Mesenchymal stem cell (in vitro differentiated cells and primary cell): ENCODE measurements at regions not wholly inside any gene's neighbourhood (a gene's known extent, or its start where the extent isn't known, plus 50 kb on each side); places are given as distances from the start of the nearest gene placed in this dataset.
A peak's percentile ranks its signal among the peaks of the same experiment; 100 is the strongest.

Experiments used
- DNase-seq: peaks from one replicate; pipeline ENCODE4 v3.0.0-alpha.2; 2013
- H2AFZ ChIP-seq: one replicate; pipeline ENCODE4 v1.6.1; 2013; ENCODE audit warnings: low read depth, mild to moderate bottlenecking, control low read depth, inconsistent platforms, low read length, moderate library complexity
- H2AK5ac ChIP-seq: 2 replicates; pipeline ENCODE4 v1.6.1; 2013; ENCODE audit warnings: low read length, moderate library complexity, mild to moderate bottlenecking, inconsistent platforms; ENCODE audit not compliant: severe bottlenecking
- H2BK120ac ChIP-seq: one replicate; pipeline ENCODE4 v1.6.1; 2013; ENCODE audit warnings: low read depth, mild to moderate bottlenecking, inconsistent platforms, low read length, moderate library complexity
- H2BK12ac ChIP-seq, 2 experiments: one replicate each; pipeline ENCODE4 v1.6.1; 2013; ENCODE audit warnings: inconsistent platforms in 2 of 2, low read length in 2 of 2, mild to moderate bottlenecking in 2 of 2, moderate library complexity in 2 of 2, control low read depth in 1 of 2
- H2BK15ac ChIP-seq: one replicate; pipeline ENCODE4 v1.6.1; 2013; ENCODE audit warnings: mild to moderate bottlenecking, low read depth, inconsistent platforms; ENCODE audit not compliant: poor library complexity, severe bottlenecking
- H2BK5ac ChIP-seq: 2 replicates; pipeline ENCODE4 v1.6.1; 2013; ENCODE audit warnings: low read depth, mild to moderate bottlenecking, low read length, control low read depth, inconsistent platforms; ENCODE audit not compliant: poor library complexity, severe bottlenecking
- H3K14ac ChIP-seq, 2 experiments: one replicate each; pipeline ENCODE4 v1.6.1; 2013; ENCODE audit warnings: inconsistent platforms in 2 of 2, low read length in 2 of 2, control low read depth in 1 of 2, mild to moderate bottlenecking in 1 of 2, moderate library complexity in 1 of 2
- H3K18ac ChIP-seq, 2 experiments: one replicate each; pipeline ENCODE4 v1.6.1; 2013; ENCODE audit warnings: inconsistent platforms in 2 of 2, low read length in 2 of 2, control low read depth in 1 of 2, low read depth in 1 of 2, mild to moderate bottlenecking in 1 of 2
- H3K23ac ChIP-seq, 2 experiments: one replicate each; pipeline ENCODE4 v1.6.1; 2013; ENCODE audit warnings: inconsistent platforms in 2 of 2, low read length in 2 of 2, mild to moderate bottlenecking in 2 of 2, moderate library complexity in 2 of 2, control low read depth in 1 of 2
- H3K27ac ChIP-seq: 2 replicates; pipeline ENCODE4 v1.5.1; 2013; ENCODE audit warnings: mild to moderate bottlenecking, moderate library complexity, low read length, control low read depth, inconsistent platforms; ENCODE audit not compliant: poor library complexity, severe bottlenecking
- H3K27me3 ChIP-seq, 2 experiments: 2 replicates each; pipeline versions ENCODE4 v1.6.1 to v1.7.0; 2013; ENCODE audit warnings: low read length in 2 of 2, mild to moderate bottlenecking in 2 of 2, moderate library complexity in 2 of 2, control low read depth in 1 of 2, inconsistent platforms in 1 of 2; ENCODE audit not compliant: control insufficient read depth in 1 of 2, insufficient read depth in 1 of 2
- H3K36me3 ChIP-seq, 2 experiments: 2 replicates each; pipeline versions ENCODE4 v1.6.1 to v1.7.0; 2013; ENCODE audit warnings: low read length in 2 of 2, control low read depth in 1 of 2, inconsistent platforms in 1 of 2, low read depth in 1 of 2, mild to moderate bottlenecking in 1 of 2; ENCODE audit not compliant: insufficient read depth in 2 of 2, control insufficient read depth in 1 of 2
- H3K4ac ChIP-seq, 2 experiments: one replicate each; pipeline ENCODE4 v1.6.1; 2013; ENCODE audit warnings: inconsistent platforms in 2 of 2, low read length in 2 of 2, mild to moderate bottlenecking in 2 of 2, moderate library complexity in 2 of 2, control low read depth in 1 of 2, low read depth in 1 of 2
- H3K4me1 ChIP-seq: 2 replicates; pipeline ENCODE4 v1.6.1; 2013; ENCODE audit warnings: low read depth, low read length, control low read depth; ENCODE audit not compliant: control insufficient read depth, insufficient read depth
- H3K4me2 ChIP-seq: 2 replicates; pipeline ENCODE4 v1.6.1; 2013; ENCODE audit warnings: low read length, mild to moderate bottlenecking, inconsistent platforms; ENCODE audit not compliant: poor library complexity, severe bottlenecking
- H3K4me3 ChIP-seq, 2 experiments: 2 replicates each; pipeline versions ENCODE4 v1.5.1 to v1.7.0; 2013; ENCODE audit warnings: low read length in 2 of 2, mild to moderate bottlenecking in 2 of 2, control low read depth in 1 of 2, low read depth in 1 of 2; ENCODE audit not compliant: insufficient read depth in 1 of 2
- H3K79me1 ChIP-seq: replicated peaks from 2 replicates; pipeline ENCODE4 v1.6.1; 2013; ENCODE audit warnings: mild to moderate bottlenecking, control low read depth, low read length, inconsistent platforms; ENCODE audit not compliant: poor library complexity, severe bottlenecking
- H3K9ac ChIP-seq: 2 replicates; pipeline ENCODE4 v1.7.0; 2013; ENCODE audit warnings: mild to moderate bottlenecking, low read length, moderate library complexity
- H3K9me3 ChIP-seq: 2 replicates; pipeline ENCODE4 v1.7.0; 2013; ENCODE audit warnings: mild to moderate bottlenecking, low read length; ENCODE audit not compliant: control insufficient read depth
- H4K8ac ChIP-seq: one replicate; pipeline ENCODE4 v1.6.1; 2013; ENCODE audit warnings: inconsistent platforms, mild to moderate bottlenecking, low read length, moderate library complexity
- H4K91ac ChIP-seq: one replicate; pipeline ENCODE4 v1.6.1; 2013; ENCODE audit warnings: mild to moderate bottlenecking, low read length, inconsistent platforms
- WGBS: methylation state at CpG from one replicate; pipeline ENCODE4 v1.1.7; 2013; ENCODE audit warnings: mixed read lengths; 5-methylcytosine and 5-hydroxymethylcytosine counted together

DNA sequence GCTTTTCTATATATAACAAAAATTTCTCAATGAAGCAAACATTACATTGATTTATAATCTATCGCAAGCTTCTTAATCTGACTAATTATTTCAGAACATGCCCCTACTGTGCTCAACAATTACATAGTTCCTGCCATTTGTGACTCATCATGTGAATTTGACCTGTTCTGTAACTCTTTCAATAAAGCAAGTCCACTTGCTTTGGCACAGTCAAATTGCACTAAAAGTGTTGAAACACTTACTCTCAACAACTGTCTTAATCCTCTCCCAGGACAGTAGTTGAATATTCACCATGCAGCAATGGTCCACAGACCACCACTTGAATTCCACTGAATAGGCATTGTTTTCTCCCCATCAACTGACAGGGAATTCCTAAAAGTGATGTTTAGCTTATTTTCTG is 67.7 kb upstream of the SPTLC3 start:
- Histone ChIP-seq H2BK120ac (no peak overlapping the region), H2BK5ac (no peak overlapping the region), H3K4ac (no peak overlapping the region), H3K27ac (no peak overlapping the region), H3K9me3 (no peaks in the 10 kb centered on the region), H3K27me3 (no peaks in the 10 kb centered on the region), H2AFZ (no peak overlapping the region), H3K4me1 (peaks cover 3% of the 10 kb centered on the region), H3K4me3 (no peak overlapping the region), H3K9ac (no peak overlapping the region), H2AK5ac (no peak overlapping the region), H3K23ac (no peak overlapping the region), H3K79me1 (no peaks in the 10 kb centered on the region), H3K14ac (no peak overlapping the region), H3K18ac (no peak overlapping the region), H3K4me2 (no peak overlapping the region), H4K8ac (no peak overlapping the region), H4K91ac (no peak overlapping the region), H2BK15ac (no peak overlapping the region), H3K36me3 (no peaks in the 10 kb centered on the region), H2BK12ac (no peak overlapping the region)
- no peak for DNase-seq
- 94% methylated on average over 1 of the region's 1 CpG for WGBS

DNA sequence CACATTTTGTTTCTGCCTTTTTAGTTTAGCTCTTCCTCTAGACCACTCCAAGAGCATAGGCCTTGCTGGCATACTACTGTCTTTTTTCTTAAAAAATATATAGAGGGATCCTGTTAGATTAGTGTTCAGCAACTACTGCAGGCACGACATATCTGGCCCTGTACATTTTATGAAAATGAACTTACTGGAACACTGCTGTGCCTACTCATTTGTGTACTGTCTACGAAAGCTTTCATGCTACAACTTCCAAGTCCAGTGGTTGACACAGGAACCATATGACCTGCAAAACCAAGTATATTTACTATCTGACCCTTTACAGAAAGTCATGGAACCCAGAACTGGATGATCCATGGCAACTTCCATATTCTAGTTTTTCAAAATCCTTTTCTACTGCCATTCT is 66.6 kb upstream of the SPTLC3 start:
- Histone ChIP-seq H3K18ac (no peak overlapping the region), H3K27me3 (no peaks in the 10 kb centered on the region), H2BK120ac (no peak overlapping the region), H2AFZ (no peak overlapping the region), H3K4me3 (no peak overlapping the region), H3K4ac (no peak overlapping the region), H3K9ac (no peak overlapping the region), H2BK5ac (no peak overlapping the region), H2AK5ac (no peak overlapping the region), H3K14ac (no peak overlapping the region), H4K8ac (no peak overlapping the region), H3K79me1 (no peaks in the 10 kb centered on the region), H3K36me3 (no peaks in the 10 kb centered on the region), H2BK12ac (no peak overlapping the region), H3K23ac (no peak overlapping the region), H2BK15ac (no peak overlapping the region), H3K4me2 (no peak overlapping the region), H3K27ac (no peak overlapping the region), H4K91ac (no peak overlapping the region), H3K4me1 (peaks cover 1% of the 10 kb centered on the region), H3K9me3 (no peaks in the 10 kb centered on the region)
- 49% methylated on average over 2 of the region's 2 CpGs for WGBS
- DNase-seq: no peak

DNA sequence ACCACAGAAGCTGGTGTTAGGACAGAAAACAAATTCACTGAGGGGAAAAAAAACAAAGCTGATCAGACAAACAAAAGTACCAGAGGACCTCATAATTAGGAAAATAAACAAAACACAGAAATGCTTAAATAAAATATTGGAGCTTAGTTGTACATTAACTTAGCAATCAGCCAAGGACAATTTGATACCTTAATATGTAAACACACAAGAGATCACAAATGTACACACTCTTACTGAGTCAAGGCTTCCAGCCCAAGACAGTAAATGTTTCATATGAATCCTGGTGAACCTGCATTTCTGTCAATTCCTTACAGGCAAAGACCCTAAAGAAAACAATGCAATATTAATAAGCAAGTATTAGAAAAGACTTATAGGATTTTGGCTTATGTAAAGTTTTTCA is 62.0 kb upstream of the SPTLC3 start:
- Histone ChIP-seq H3K9me3 (no peaks in the 10 kb centered on the region), H3K27me3 (no peaks in the 10 kb centered on the region), H2BK5ac (no peak overlapping the region), H3K18ac (no peak overlapping the region), H3K14ac (no peak overlapping the region), H2BK12ac (no peak overlapping the region), H3K9ac (no peak overlapping the region), H4K8ac (no peak overlapping the region), H3K4me2 (no peak overlapping the region), H3K36me3 (no peaks in the 10 kb centered on the region), H4K91ac (no peak overlapping the region), H3K4me1 (no peaks in the 10 kb centered on the region), H2AFZ (no peak overlapping the region), H2AK5ac (no peak overlapping the region), H2BK120ac (no peak overlapping the region), H3K4me3 (no peak overlapping the region), H3K79me1 (no peaks in the 10 kb centered on the region), H3K4ac (no peak overlapping the region), H2BK15ac (no peak overlapping the region), H3K27ac (no peak overlapping the region), H3K23ac (no peak overlapping the region)
- no peak for DNase-seq

DNA sequence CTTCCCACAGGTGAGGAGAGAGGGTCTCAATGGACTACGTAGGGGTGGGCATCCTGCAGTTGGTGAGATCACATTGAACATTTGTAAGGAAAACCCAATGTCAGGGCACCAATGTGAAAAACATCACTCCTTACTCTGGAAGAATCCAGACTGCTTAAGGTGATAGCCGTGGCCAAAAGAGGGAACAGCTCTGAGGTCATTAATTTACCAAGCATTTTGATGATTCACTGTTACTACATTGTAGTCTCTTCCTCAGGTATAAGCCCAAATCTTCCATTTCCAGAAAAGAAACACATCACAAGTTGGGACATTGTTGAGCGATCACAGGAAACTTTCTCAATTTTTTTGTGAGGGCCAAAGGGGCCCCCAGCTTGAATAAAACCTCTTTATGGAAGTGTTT is 61.1 kb upstream of the SPTLC3 start:
- Histone ChIP-seq H3K36me3 (no peaks in the 10 kb centered on the region), H2AK5ac (no peak overlapping the region), H3K79me1 (no peaks in the 10 kb centered on the region), H3K4ac (peak overlapping the region in 1 of 2 experiments; percentile 87), H4K91ac (peak overlapping the region; percentile 91), H2AFZ (peak overlapping the region; percentile 27), H2BK5ac (no peak overlapping the region), H3K27me3 (no peaks in the 10 kb centered on the region), H3K9me3 (no peaks in the 10 kb centered on the region), H3K9ac (no peak overlapping the region), H3K4me3 (no peak overlapping the region), H3K4me1 (no peaks in the 10 kb centered on the region), H3K27ac (no peak overlapping the region), H3K18ac (peak overlapping the region in 1 of 2 experiments; percentile 91), H2BK120ac (peak overlapping the region; percentile 86), H3K23ac (no peak overlapping the region), H3K14ac (peak overlapping the region in 1 of 2 experiments; percentile 86), H2BK12ac (peak overlapping the region; percentile 80 to 97), H3K4me2 (no peak overlapping the region), H4K8ac (no peak overlapping the region), H2BK15ac (no peak overlapping the region)
- WGBS: 92% methylated on average over 3 of the region's 3 CpGs
- DNase-seq: no peak
